B cell (primary cell): ENCODE measurements at regions not wholly inside any gene's neighbourhood (a gene's known extent, or its start where the extent isn't known, plus 50 kb on each side); places are given as distances from the start of the nearest gene placed in this dataset.

Experiments
- ATAC-seq: fragments of 200-7000 bp; cut with Tn5 transposase; one replicate; pipeline ENCODE4 v1.10.0; 2021; ENCODE audit warnings: low read depth, mild to moderate bottlenecking, moderate number of reproducible peaks, moderate library complexity
- CTCF ChIA-PET: fragments of 350-600 bp; sonication (Branson Sonifier 250); formaldehyde crosslinking; loops from one replicate; lab custom pipeline; 2021; ENCODE audit warnings: antibody characterized with exemption, inconsistent platforms; lab: Charles Lee
- POLR2A ChIA-PET: fragments of 350-600 bp; sonication (Branson Sonifier 250); formaldehyde crosslinking; loops from one replicate; lab custom pipeline; 2021; ENCODE audit warnings: antibody characterized with exemption; lab: Charles Lee
- DNase-seq: peaks from one replicate; pipeline ENCODE4 v3.0.0; 2013
- H2AFZ ChIP-seq: 2 replicates; pipeline ENCODE4 v1.6.1; 2012; ENCODE audit warnings: mild to moderate bottlenecking, low read depth, low read length; ENCODE audit not compliant: insufficient read depth, poor library complexity, severe bottlenecking
- H3K27ac ChIP-seq, 2 donors: 1 replicate in 1 of 2; 2 replicates in 1 of 2; pipeline ENCODE4 v1.5.1; 2012 to 2013; ENCODE audit warnings: low read length in 2 of 2, mild to moderate bottlenecking in 2 of 2, moderate library complexity in 1 of 2
- H3K27me3 ChIP-seq, 4 experiments: fragments of 200-600 bp in 1 of 4; sonication (generic) in 1 of 4; replicated peaks in 1 of 4; 1 replicate in 2 of 4; 2 replicates in 2 of 4; pipeline versions ENCODE4 v1.6.1 to v1.7.0; 2013 to 2016; ENCODE audit warnings: low read length in 3 of 4, mild to moderate bottlenecking in 2 of 4, mixed read lengths in 1 of 4, moderate library complexity in 1 of 4; ENCODE audit not compliant: insufficient read depth in 4 of 4, control insufficient read depth in 3 of 4; ENCODE audit errors: control extremely low read depth in 1 of 4
- H3K36me3 ChIP-seq, 2 experiments: replicated peaks in 1 of 2; 1 replicate in 1 of 2; 2 replicates in 1 of 2; pipeline versions ENCODE4 v1.6.1 to v1.7.1; 2013; ENCODE audit warnings: low read length in 1 of 2; ENCODE audit not compliant: insufficient read depth in 2 of 2, control insufficient read depth in 1 of 2; ENCODE audit errors: control extremely low read depth in 1 of 2, extremely low read depth in 1 of 2
- H3K4me1 ChIP-seq, 2 donors: fragments of 200-600 bp in 1 of 2; sonication (generic) in 1 of 2; 1 replicate in 1 of 2; 2 replicates in 1 of 2; pipeline versions ENCODE4 v1.5.1 to v1.6.1; 2013 to 2017; ENCODE audit warnings: low read length in 2 of 2; ENCODE audit not compliant: control insufficient read depth in 2 of 2, insufficient read depth in 2 of 2
- H3K4me2 ChIP-seq: replicated peaks from 2 replicates; pipeline ENCODE3; 2012; ENCODE audit warnings: mild to moderate bottlenecking, low read depth, low read length; ENCODE audit not compliant: poor library complexity, severe bottlenecking
- H3K4me3 ChIP-seq, 5 experiments: fragments of 200-600 bp in 1 of 5; sonication (generic) in 1 of 5; 1 replicate in 3 of 5; 2 replicates in 2 of 5; pipeline versions ENCODE4 v1.5.1 to v1.7.0; 2011 to 2016; ENCODE audit warnings: low read length in 4 of 5, mild to moderate bottlenecking in 4 of 5, low read depth in 2 of 5, control low read depth in 1 of 5, moderate library complexity in 1 of 5; ENCODE audit not compliant: insufficient read depth in 1 of 5; ENCODE audit errors: control extremely low read depth in 1 of 5, extremely low read depth in 1 of 5
- H3K79me2 ChIP-seq: fragments of 200-600 bp; sonication (generic); one replicate; pipeline ENCODE4 v1.6.0; 2016; ENCODE audit warnings: low read length; ENCODE audit not compliant: control insufficient read depth, insufficient read depth
- H3K9ac ChIP-seq: fragments of 200-600 bp; sonication (generic); 2 replicates; pipeline ENCODE4 v1.6.1; 2017; ENCODE audit warnings: mild to moderate bottlenecking, low read length, moderate library complexity
- H3K9me3 ChIP-seq, 3 donors: one replicate each; pipeline versions ENCODE4 v1.6.1 to v1.7.1; 2013; ENCODE audit warnings: low read length in 2 of 3; ENCODE audit not compliant: control insufficient read depth in 2 of 3, insufficient read depth in 1 of 3; ENCODE audit errors: control extremely low read depth in 1 of 3
- H4K20me1 ChIP-seq: 2 replicates; pipeline ENCODE4 v1.6.0; 2012; ENCODE audit warnings: mild to moderate bottlenecking, low read length; ENCODE audit not compliant: insufficient read depth, control insufficient read depth, poor library complexity, severe bottlenecking
- H3K27ac Mint-ChIP-seq: one replicate; pipeline ENCODE4 v1.8.0; 2021; ENCODE audit warnings: mixed read lengths
- H3K27me3 Mint-ChIP-seq: one replicate; pipeline ENCODE4 v1.8.0; 2021; ENCODE audit warnings: mixed read lengths
- H3K4me1 Mint-ChIP-seq: one replicate; pipeline ENCODE4 v1.8.0; 2021; ENCODE audit warnings: mixed read lengths
- H3K4me3 Mint-ChIP-seq: one replicate; pipeline ENCODE4 v1.8.0; 2021; ENCODE audit warnings: mixed read lengths
- H3K9me3 Mint-ChIP-seq: one replicate; pipeline ENCODE4 v1.8.0; 2022; ENCODE audit warnings: mixed read lengths; ENCODE audit not compliant: insufficient read depth
- CTCF ChIP-seq: fragments of 200-600 bp; IDR thresholded peaks from one replicate; pipeline ENCODE4 v1.8.0; 2022; ENCODE audit warnings: antibody characterized with exemption, mild to moderate bottlenecking
- EZH2 ChIP-seq: IDR thresholded peaks from 2 replicates; pipeline ENCODE4 v1.6.1; 2012; ENCODE audit warnings: borderline replicate concordance, low read depth, mild to moderate bottlenecking, moderate library complexity, low read length; ENCODE audit not compliant: insufficient read depth, poor library complexity, severe bottlenecking
- WGBS: methylation state at CpG from one replicate; pipeline ENCODE4 v1.1.5; 2013; ENCODE audit warnings: missing lambda C conversion rate; ENCODE audit not compliant: insufficient coverage; 5-methylcytosine and 5-hydroxymethylcytosine counted together
- intact Hi-C: fragments of 100-400 bp; cut with micrococcal nuclease; formaldehyde crosslinking; loops from one replicate; pipeline ENCODE4 v1.10.0; 2022

- Mint-ChIP-seq H3K27me3 (no peaks in the 10 kb centered on the region), H3K4me1 (no peaks in the 10 kb centered on the region), H3K4me3 (no peak overlapping the region), H3K9me3 (peaks cover 2% of the 10 kb centered on the region), H3K27ac (no peak overlapping the region)
- Histone ChIP-seq H3K4me2 (no peak overlapping the region), H2AFZ (no peak overlapping the region), H3K9me3 (peaks cover 0 to 3% (median 0%) of the 10 kb centered on the region in 3 donors), H4K20me1 (no peaks in the 10 kb centered on the region), H3K79me2 (no peaks in the 10 kb centered on the region), H3K36me3 (no peaks in the 10 kb centered on the region), H3K9ac (no peak overlapping the region), H3K27ac (no peak overlapping the region), H3K27me3 (no peaks in the 10 kb centered on the region), H3K4me3 (no peak overlapping the region), H3K4me1 (no peaks in the 10 kb centered on the region)
- ChIA-PET POLR2A (no interaction called here), CTCF (no interaction called here)
- no peak for ATAC-seq
- WGBS = no CpG with 5 or more reads among the region's 1 CpG
- DNase-seq = no peak
- TF ChIP-seq CTCF = no peak
- no peak for TF ChIP-seq EZH2
- intact Hi-C loops = no loop called here
Measured at GRCh38 chr2:175601969-175602368, 400.1 kb downstream of the LNPK start.

GRCh38 chr2:175599966-175600831 lies 401.9 kb downstream of the LNPK start:
- no peak for TF ChIP-seq CTCF
- no peak for TF ChIP-seq EZH2
- H3K4me3 ChIP-seq = no peak overlapping the region
- intact Hi-C loops = no loop called here
- no peaks in the 10 kb centered on the region for H3K27me3 ChIP-seq
- no peak overlapping the region for H3K27ac Mint-ChIP-seq
- no peak overlapping the region for H3K27ac ChIP-seq
- no peaks in the 10 kb centered on the region for H4K20me1 ChIP-seq
- POLR2A ChIA-PET = no interaction called here
- H3K27me3 Mint-ChIP-seq = no peaks in the 10 kb centered on the region
- H3K4me3 Mint-ChIP-seq = no peak overlapping the region
- H3K9ac ChIP-seq = no peak overlapping the region
- H3K9me3 Mint-ChIP-seq = peaks cover 2% of the 10 kb centered on the region
- H3K9me3 ChIP-seq = peaks cover 0 to 3% (median 0%) of the 10 kb centered on the region in 3 donors
- no peak overlapping the region for H2AFZ ChIP-seq
- H3K79me2 ChIP-seq = no peaks in the 10 kb centered on the region
- H3K36me3 ChIP-seq = no peaks in the 10 kb centered on the region
- 87% methylated on average over 4 of the region's 7 CpGs for WGBS
- H3K4me1 ChIP-seq = no peaks in the 10 kb centered on the region
- CTCF ChIA-PET = no interaction called here
- H3K4me2 ChIP-seq = no peak overlapping the region
- no peaks in the 10 kb centered on the region for H3K4me1 Mint-ChIP-seq
- no peak for DNase-seq
- ATAC-seq = no peak
